Motor neuron (in vitro differentiated cells): ENCODE measurements at regions not wholly inside any gene's neighbourhood (a gene's known extent, or its start where the extent isn't known, plus 50 kb on each side); places are given as distances from the start of the nearest gene placed in this dataset.

Experiments used
- ATAC-seq, 8 experiments: fragments of 200-7000 bp; cut with Tn5 transposase; replicated peaks in 6 of 8; 2 replicates each; pipeline ENCODE4 v1.8.0; 2021; ENCODE audit warnings: mild to moderate bottlenecking in 8 of 8, moderate library complexity in 8 of 8
- H3K27ac ChIP-seq, 2 donors: fragments of 250-450 bp; sonication (Bioruptor Pico); 2 replicates each; pipeline ENCODE4 v1.9.0; 2021; ENCODE audit warnings: antibody characterized with exemption in 2 of 2, mild to moderate bottlenecking in 2 of 2, moderate library complexity in 1 of 2
- H3K4me1 ChIP-seq, 2 donors: fragments of 250-450 bp; sonication (Bioruptor Pico); replicated peaks in 1 of 2; 2 replicates each; pipeline ENCODE4 v1.6.1; 2021; ENCODE audit warnings: antibody characterized with exemption in 2 of 2, mild to moderate bottlenecking in 2 of 2, moderate library complexity in 1 of 2
- H3K4me3 ChIP-seq, 5 donors: fragments of 250-450 bp; sonication (Bioruptor Pico); 2 replicates each; pipeline ENCODE4 v1.9.0; 2021; ENCODE audit warnings: antibody characterized with exemption in 5 of 5, mild to moderate bottlenecking in 5 of 5, moderate library complexity in 4 of 5
- WGBS, 10 experiments: fragments of 450-650 bp; shearing (Covaris generic); methylation state at CpG; one replicate each; pipeline ENCODE4 v1.0.0; 2022; 5-methylcytosine and 5-hydroxymethylcytosine counted together
- in situ Hi-C, 9 experiments: fragments of 400-800 bp; cut with MboI; loops; one replicate each; pipeline ENCODE4 v1.15.0; 2021; ENCODE audit warnings: low sequenced_read_pairs in 9 of 9, low pct_unique_long_range_greater_than_20kb in 2 of 9; ENCODE audit not compliant: unreplicated experiment in 9 of 9

DNA sequence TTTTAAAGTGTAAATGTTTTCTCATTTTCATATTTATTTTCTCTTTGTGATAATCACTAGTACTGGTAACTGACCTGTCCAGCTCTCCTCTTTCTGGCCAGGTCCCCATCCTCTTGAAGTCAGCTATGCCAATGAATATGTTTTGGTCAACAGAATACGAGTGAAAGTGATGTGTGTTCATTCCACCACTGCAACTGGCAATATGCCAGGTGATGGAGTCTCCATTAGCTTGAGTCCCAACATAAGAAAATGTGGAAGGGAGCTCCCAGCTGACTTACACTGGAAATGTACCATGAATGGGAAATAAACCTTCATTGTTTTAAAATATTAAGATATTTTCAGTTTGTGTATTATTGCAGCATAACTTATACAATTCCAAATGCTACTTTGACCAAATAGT, 75.8 kb downstream of the CCDC34 start:
- Histone ChIP-seq H3K4me3 (no peak overlapping the region), H3K4me1 (no peaks in the 10 kb centered on the region), H3K27ac (no peak overlapping the region)
- no peak for ATAC-seq
- 40 to 100% (median 83%) methylated on average over 1 of the region's 1 CpG; no CpG with 5 or more reads in 2 of the 10 experiments for WGBS, 10 experiments
- in situ Hi-C loops: loop anchor here in 2 of 9 experiments (25.0 kb wide), 1 partner anchor 100 kb away; no protein-coding TSS in a partner anchor

DNA sequence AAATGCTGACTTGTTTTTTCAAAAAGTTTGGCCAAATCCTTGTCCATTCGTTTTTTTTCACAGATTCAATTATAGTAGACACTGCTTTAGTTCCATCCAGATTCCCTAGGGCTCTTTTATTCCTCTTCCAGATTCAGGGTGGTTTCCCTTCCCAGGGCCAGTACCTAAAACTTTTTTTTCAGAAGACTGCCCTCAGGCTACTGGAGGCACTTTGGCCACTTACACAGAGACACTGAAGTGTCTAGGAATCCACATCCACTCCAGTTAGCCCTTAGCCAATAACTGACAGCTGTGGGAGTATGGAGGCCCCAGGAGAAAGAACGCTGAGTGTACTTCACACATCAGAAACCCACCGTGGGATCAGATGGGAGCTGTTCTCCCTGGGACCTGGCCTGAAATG, 77.3 kb downstream of the CCDC34 start:
- in situ Hi-C loops: loop anchor here in 2 of 9 experiments (25.0 kb wide), 1 partner anchor 98 kb away; no protein-coding TSS in a partner anchor
- H3K4me1 ChIP-seq: no peaks in the 10 kb centered on the region
- H3K4me3 ChIP-seq: no peak overlapping the region
- WGBS, 10 experiments: 0 to 100% (median 57%) methylated on average over 1 to 3 of the region's 3 CpGs
- peak in 1 of 8 experiments; percentile 7 for ATAC-seq
- no peak overlapping the region for H3K27ac ChIP-seq

DNA sequence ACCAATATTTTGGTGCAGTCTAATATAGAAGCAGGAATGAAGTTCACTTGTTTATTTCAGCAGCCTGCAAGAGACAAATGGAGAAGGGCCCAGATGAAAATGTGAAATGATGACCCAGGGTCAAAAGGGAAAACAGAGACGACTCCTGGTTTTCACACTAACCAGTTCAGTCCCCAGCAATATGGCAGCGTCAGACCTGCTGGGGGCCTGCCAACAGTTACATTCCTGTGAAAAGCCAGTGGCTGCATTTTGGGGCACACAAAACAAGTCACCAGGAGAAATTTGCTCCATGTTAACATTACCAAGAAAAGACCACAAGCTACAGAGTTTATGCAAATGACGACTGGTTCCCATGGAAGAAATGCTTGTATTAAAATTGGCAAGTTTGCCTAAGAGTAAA, 80.2 kb downstream of the CCDC34 start:
- WGBS, 10 experiments: 50 to 87% (median 59%) methylated on average over 2 to 3 of the region's 3 CpGs; no CpG with 5 or more reads in 3 of the 10 experiments
- H3K4me1 ChIP-seq: no peaks in the 10 kb centered on the region
- no peak for ATAC-seq
- H3K27ac ChIP-seq: no peak overlapping the region
- in situ Hi-C loops: loop anchor here in 2 of 9 experiments (25.0 kb wide), 1 partner anchor 96 kb away; no protein-coding TSS in a partner anchor
- H3K4me3 ChIP-seq: no peak overlapping the region

DNA sequence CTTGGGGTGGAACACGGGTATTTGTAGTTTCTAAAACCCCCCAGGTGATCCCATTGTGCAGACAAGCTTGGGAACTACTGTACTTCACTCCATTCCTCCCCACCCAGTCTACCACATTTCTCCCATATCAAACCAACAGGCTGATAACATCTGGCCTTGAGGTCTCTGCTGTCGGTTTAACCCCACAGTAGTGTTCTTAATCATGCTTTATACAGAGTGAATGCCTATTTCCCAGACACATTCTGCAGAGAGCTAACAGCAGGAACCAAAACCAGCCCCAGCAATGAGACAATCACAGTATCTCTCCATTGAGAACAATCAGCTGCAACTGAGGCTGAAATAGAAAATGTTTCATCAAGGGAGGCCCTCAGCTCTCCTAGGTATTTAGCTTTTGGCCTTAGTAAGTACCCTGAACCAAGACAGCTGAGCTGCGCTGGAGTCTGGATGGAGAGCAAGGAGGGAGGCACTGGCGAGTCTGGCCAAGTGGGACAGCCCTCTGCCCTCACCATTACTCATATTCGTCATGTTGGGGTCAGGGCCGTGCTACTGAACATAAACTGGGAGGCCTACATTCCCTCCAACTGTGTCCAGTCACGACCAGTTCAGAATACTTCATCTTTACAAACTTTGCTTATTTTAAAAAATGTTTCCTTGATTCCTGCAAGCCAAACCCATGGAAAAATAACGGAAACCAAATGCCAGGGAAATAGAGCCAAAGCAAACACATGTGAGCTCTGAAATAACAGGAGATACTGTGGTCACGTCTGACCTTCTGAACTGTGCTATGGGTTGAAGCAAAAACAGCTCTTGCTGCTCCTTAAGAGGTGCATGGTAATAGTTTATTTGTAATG, 81.0 kb downstream of the CCDC34 start:
- peak in 2 of 8 experiments; percentile 92 to 93 for ATAC-seq

DNA sequence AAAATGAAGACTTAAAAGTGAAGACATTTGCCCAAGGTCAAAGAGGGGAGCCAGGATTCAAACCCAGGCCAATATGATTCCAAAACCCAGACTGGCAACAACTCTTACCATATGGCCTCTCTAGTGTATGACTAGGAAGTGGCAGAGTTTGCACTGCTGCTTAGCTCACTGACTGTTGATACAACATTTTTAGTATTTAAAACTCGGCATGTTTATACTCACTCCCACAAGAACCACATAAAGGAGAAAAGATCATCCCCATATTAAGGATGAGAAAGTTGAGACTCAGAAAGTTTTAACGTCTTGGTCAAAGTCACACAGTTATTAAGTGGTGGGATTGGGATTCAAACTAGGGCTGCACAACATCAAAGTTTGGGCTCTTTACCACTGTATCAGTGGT, 81.7 kb downstream of the CCDC34 start:
- Histone ChIP-seq H3K4me1 (no peaks in the 10 kb centered on the region), H3K4me3 (no peak overlapping the region), H3K27ac (no peak overlapping the region)
- in situ Hi-C loops: loop anchor here in 2 of 9 experiments (25.0 kb wide), 1 partner anchor 94 kb away; no protein-coding TSS in a partner anchor
- ATAC-seq: no peak
- 71 to 100% (median 94%) methylated on average over 1 to 2 of the region's 2 CpGs; no CpG with 5 or more reads in 3 of the 10 experiments for WGBS, 10 experiments

More for the DNA sequence above, 81.0 kb downstream of the CCDC34 start:
- 0 to 100% (median 68%) methylated on average over 1 to 8 of the region's 9 CpGs; no CpG with 5 or more reads in 1 of the 10 experiments for WGBS, 10 experiments
- H3K4me3 ChIP-seq: no peak overlapping the region
- no peaks in the 10 kb centered on the region for H3K4me1 ChIP-seq
- H3K27ac ChIP-seq: no peak overlapping the region
- in situ Hi-C loops: loop anchor here in 2 of 9 experiments (25.0 kb wide), 1 partner anchor 95 kb away; no protein-coding TSS in a partner anchor

DNA sequence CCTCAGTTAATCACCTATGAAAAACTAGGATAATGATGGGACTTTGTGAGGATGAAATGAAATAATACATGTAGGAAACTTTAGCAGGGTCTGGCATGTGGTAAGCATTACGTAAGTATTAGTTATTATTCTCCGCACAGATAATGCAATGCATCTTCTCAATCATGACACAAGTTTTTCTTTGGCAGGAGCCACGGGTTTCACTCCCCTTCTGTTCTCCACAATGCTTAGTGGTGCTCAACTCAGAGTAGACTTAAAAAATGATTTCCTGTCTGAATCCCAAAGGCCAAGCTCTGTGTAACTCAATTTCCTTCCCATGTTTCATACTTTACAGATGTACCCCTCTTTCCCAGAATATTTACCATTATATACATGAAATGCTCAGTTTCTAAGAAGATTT, 82.9 kb downstream of the CCDC34 start:
- H3K27ac ChIP-seq: no peak overlapping the region
- ATAC-seq: no peak
- no peak overlapping the region for H3K4me3 ChIP-seq
- in situ Hi-C loops: loop anchor here in 2 of 9 experiments (25.0 kb wide), 1 partner anchor 93 kb away; no protein-coding TSS in a partner anchor
- H3K4me1 ChIP-seq: no peaks in the 10 kb centered on the region
- WGBS, 10 experiments: 35 to 100% (median 82%) methylated on average over 1 to 3 of the region's 3 CpGs

DNA sequence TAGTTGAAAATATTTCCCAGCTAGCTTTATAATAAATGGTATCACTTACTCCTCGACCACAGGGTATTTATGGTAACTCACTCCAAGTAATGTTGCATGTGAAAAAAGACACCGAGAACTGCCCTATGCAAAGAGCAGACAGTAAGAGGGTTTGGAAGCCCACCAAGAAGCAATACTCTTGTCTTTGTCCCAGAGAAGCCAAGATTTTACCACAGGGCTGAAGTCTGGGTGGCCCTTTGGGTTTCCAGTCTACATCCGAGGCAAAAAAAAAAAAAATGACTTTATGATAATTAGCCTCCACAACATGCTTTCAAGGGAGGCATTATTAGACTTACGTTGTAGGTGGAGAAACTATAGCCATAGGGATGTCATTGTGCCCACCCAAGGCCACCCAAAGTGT, 83.6 kb downstream of the CCDC34 start:
- WGBS, 10 experiments: 42 to 100% (median 81%) methylated on average over 1 to 4 of the region's 4 CpGs; no CpG with 5 or more reads in 1 of the 10 experiments
- Histone ChIP-seq H3K4me3 (no peak overlapping the region), H3K4me1 (no peaks in the 10 kb centered on the region), H3K27ac (no peak overlapping the region)
- ATAC-seq: no peak
- in situ Hi-C loops: loop anchor here in 2 of 9 experiments (25.0 kb wide), 1 partner anchor 92 kb away; no protein-coding TSS in a partner anchor

DNA sequence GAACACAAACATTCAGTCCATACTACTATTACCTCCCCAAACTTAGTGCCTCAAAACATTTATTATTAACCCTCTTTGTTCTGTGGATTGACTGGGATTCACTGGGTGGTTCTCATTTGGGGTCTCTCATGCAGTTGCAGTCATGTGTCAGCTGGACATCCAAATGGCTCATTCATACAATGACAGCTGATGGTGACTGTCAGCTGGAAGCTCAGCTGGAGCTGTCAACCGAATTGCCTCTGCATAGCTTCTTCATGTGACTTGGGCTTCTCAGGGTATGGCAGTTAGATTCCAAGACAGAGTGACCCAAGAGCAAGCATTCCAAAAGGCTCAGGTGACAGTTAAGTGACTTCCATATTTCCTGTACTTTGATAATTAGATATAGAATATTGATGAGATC, 85.2 kb downstream of the CCDC34 start:
- WGBS, 10 experiments: 57 to 100% (median 60%) methylated on average over 1 of the region's 1 CpG; no CpG with 5 or more reads in 5 of the 10 experiments

DNA sequence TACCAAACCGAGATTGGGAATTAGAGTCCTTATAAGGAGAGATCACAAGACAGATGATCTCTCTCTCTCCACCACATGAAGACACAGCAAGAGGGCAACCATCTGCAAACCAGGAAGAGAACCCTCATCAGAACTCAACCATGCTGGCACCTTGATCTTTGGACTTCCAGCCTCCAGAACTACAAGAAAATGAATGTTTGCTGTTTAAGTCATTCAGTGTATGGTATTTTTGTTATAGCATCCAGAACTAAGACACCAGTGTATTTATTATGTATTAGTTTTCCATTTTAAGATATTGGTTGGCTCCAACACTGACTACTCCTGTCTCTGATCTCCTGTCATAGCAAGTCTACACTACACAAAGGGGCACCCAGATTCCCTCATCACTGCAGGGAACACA, 86.9 kb downstream of the CCDC34 start:
- H3K4me1 ChIP-seq: no peaks in the 10 kb centered on the region
- WGBS, 10 experiments: 33 to 88% (median 72%) methylated on average over 1 of the region's 1 CpG; no CpG with 5 or more reads in 2 of the 10 experiments
- in situ Hi-C loops: loop anchor here in 2 of 9 experiments (25.0 kb wide), 1 partner anchor 89 kb away; no protein-coding TSS in a partner anchor
- no peak overlapping the region for H3K4me3 ChIP-seq
- H3K27ac ChIP-seq: no peak overlapping the region
- no peak for ATAC-seq

More for the DNA sequence above, 85.2 kb downstream of the CCDC34 start:
- no peak for ATAC-seq
- Histone ChIP-seq H3K4me3 (no peak overlapping the region), H3K27ac (no peak overlapping the region), H3K4me1 (no peaks in the 10 kb centered on the region)
- in situ Hi-C loops: loop anchor here in 2 of 9 experiments (25.0 kb wide), 1 partner anchor 91 kb away; no protein-coding TSS in a partner anchor

DNA sequence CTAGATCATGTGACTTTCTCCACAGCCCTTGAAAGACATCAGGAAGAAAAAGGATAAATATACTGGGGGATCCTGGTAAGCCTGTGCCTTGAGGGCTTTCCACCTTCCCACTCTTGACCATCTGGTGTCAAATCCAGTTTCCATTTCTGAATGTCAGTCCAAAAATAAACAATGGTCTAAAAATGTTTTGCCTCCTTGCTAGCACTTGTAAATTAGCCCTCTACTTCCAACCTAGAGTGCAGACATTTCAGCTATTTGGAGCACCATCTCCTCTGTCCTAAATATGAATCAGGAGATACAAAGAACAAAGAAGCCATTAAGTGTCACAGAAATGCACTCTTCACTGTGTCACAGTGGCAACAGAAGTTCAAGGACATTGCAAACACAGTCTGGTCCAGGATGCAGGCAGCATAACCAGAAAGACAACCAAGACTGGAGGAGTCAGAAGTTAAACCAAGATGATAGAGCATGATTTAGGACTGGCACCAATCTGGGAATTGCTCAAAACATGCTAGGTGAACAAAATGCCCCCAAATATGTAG, 88.1 kb downstream of the CCDC34 start:
- in situ Hi-C loops: loop anchor here in 2 of 9 experiments (25.0 kb wide), 1 partner anchor 88 kb away; no protein-coding TSS in a partner anchor
- ATAC-seq: no peak
- Histone ChIP-seq H3K27ac (no peak overlapping the region), H3K4me3 (no peak overlapping the region), H3K4me1 (no peaks in the 10 kb centered on the region)

DNA sequence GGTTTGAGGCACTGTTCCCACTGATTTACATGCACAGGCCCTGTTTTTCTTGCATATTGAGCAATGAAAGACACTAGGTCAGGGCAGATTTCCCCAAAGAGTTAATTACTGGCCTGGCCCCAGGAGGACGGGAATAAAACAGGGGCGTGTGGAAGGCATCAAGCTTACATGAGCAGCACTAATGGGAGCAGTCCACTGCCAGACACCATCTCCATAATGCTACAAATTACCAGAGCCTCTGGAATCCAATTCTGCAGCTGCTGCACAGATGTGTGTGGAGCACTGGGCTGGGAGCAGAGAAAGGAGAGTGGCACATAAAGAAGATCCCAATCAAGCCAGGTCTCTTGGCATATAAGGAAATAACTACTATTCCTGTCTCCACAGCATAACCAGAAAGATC, 96.9 kb downstream of the CCDC34 start:
- in situ Hi-C loops: no loop called here
- ATAC-seq: peak in 3 of 8 experiments; percentile 59 to 99 (median 94)
- WGBS, 10 experiments: 0% methylated on average over 1 of the region's 2 CpGs; no CpG with 5 or more reads in 9 of the 10 experiments
- no peak overlapping the region for H3K4me3 ChIP-seq
- no peaks in the 10 kb centered on the region for H3K4me1 ChIP-seq
- no peak overlapping the region for H3K27ac ChIP-seq

DNA sequence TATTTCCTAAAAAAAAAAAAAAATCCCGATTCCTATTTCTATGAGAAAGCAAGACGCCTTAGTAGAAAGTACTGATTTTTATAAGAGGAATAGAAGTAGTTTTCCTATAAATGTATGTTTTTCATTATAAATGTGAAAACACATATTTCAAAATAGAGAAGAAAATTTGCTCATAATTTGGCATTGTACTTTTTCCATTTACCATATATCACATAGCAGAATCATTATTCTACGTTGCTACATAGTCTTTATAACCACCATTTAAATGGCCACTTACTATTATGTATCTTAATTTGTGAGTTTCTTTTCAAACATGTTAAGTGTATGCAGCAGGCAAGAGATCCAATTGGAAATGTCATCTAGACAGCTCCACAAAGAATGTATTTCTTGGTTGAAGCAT, 99.0 kb downstream of the CCDC34 start:
- no peaks in the 10 kb centered on the region for H3K4me1 ChIP-seq
- H3K4me3 ChIP-seq: no peak overlapping the region
- 66 to 100% (median 85%) methylated on average over 2 to 3 of the region's 3 CpGs for WGBS, 10 experiments
- no peak overlapping the region for H3K27ac ChIP-seq
- no peak for ATAC-seq
- in situ Hi-C loops: no loop called here

DNA sequence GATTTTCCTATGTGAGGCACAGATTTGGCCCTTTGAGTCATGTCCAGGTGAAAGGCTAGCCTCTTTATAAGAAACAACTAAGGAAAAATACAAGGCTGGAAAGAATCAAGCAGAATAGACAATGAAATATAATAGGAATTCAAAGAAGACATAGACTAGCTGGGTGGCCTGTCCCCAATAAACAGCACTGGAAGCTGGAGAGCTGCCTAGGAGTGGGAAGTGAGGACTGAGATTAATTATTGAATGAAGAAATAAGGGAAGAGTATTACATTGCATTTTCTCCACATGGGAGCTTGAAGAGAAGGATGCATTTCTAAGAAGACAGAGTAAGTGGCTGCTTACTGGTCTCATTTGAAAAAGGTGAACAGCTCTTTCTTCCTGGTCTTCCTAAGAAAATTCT, 100.0 kb downstream of the CCDC34 start:
- H3K4me3 ChIP-seq: no peak overlapping the region
- no peaks in the 10 kb centered on the region for H3K4me1 ChIP-seq
- ATAC-seq: no peak
- no peak overlapping the region for H3K27ac ChIP-seq
- in situ Hi-C loops: no loop called here
